K562 (cell line): ENCODE measurements at regions not wholly inside any gene's neighbourhood (a gene's known extent, or its start where the extent isn't known, plus 50 kb on each side); places are given as distances from the start of the nearest gene placed in this dataset.
A peak's percentile ranks its signal among the peaks of the same experiment; 100 is the strongest.

Source experiments
- CHD1 ChIP-seq: fragments of 200-600 bp; sonication (generic); IDR thresholded peaks from one replicate; pipeline ENCODE4 v1.6.1; 2012; ENCODE audit warnings: mild to moderate bottlenecking, moderate library complexity, low read length, inconsistent platforms
- E2F8 ChIP-seq: fragments of 450-650 bp; IDR thresholded peaks from 2 replicates; pipeline ENCODE4 v1.7.1; 2018; ENCODE audit warnings: mild to moderate bottlenecking, low read depth; ENCODE audit not compliant: partially characterized antibody
- JUN ChIP-seq, 2 experiments: sonication (generic) in 1 of 2; formaldehyde crosslinking in 1 of 2; IDR thresholded peaks; 2 replicates each; pipeline versions ENCODE4 v1.6.1 to v1.8.0; 2012 to 2022; ENCODE audit warnings: borderline replicate concordance in 2 of 2, mild to moderate bottlenecking in 2 of 2, improper control_type of control experiment in 1 of 2, low read depth in 1 of 2, low read length in 1 of 2, missing genetic modification reagents in 1 of 2
- JUND ChIP-seq, 2 experiments: IDR thresholded peaks; 2 replicates in 1 of 2; 3 replicates in 1 of 2; pipeline ENCODE4 v1.6.1; 2011; ENCODE audit warnings: borderline replicate concordance in 2 of 2, low read depth in 2 of 2, low read length in 2 of 2, improper control_type of control experiment in 1 of 2, missing biosample characterization in 1 of 2, missing genetic modification characterization in 1 of 2, missing genetic modification reagents in 1 of 2
- LEF1 ChIP-seq: fragments of 450-650 bp; IDR thresholded peaks from 2 replicates; pipeline ENCODE4 v1.6.1; 2016; ENCODE audit warnings: mild to moderate bottlenecking
- MNT ChIP-seq, 2 experiments: fragments of 450-650 bp; conservative IDR thresholded peaks; 2 replicates each; pipeline ENCODE4 v1.6.1; 2017; ENCODE audit warnings: mild to moderate bottlenecking in 2 of 2, moderate library complexity in 2 of 2
- NR2F6 ChIP-seq: fragments of 450-650 bp; formaldehyde crosslinking; IDR thresholded peaks from 2 replicates; pipeline ENCODE4 v1.4.0; 2020; ENCODE audit warnings: mild to moderate bottlenecking
- NUFIP1 ChIP-seq: fragments of 450-650 bp; IDR thresholded peaks from 2 replicates; pipeline ENCODE4 v1.6.1; 2018; ENCODE audit not compliant: partially characterized antibody
- PBX2 ChIP-seq, 2 experiments: IDR thresholded peaks in 1 of 2; conservative IDR thresholded peaks in 1 of 2; 2 replicates each; pipeline ENCODE4 v1.6.1; 2016; ENCODE audit warnings: low read depth in 2 of 2, mild to moderate bottlenecking in 1 of 2, missing compliant biosample characterization in 1 of 2, missing genetic modification characterization in 1 of 2, moderate library complexity in 1 of 2
- PHF20 ChIP-seq: fragments of 450-650 bp; IDR thresholded peaks from 2 replicates; pipeline ENCODE4 v1.6.1; 2018; ENCODE audit not compliant: partially characterized antibody
- POU5F1 ChIP-seq: fragments of 150-350 bp; IDR thresholded peaks from 2 replicates; pipeline ENCODE4 v1.6.1; 2014; ENCODE audit warnings: borderline replicate concordance, low read length, low read depth, mild to moderate bottlenecking; ENCODE audit not compliant: partially characterized antibody
- RBBP5 ChIP-seq: fragments of 200-600 bp; sonication (generic); IDR thresholded peaks from 2 replicates; pipeline ENCODE4 v1.6.1; 2012; ENCODE audit warnings: borderline replicate concordance, mild to moderate bottlenecking, low read length, control low read depth, inconsistent platforms; ENCODE audit not compliant: insufficient read depth, poor library complexity, severe bottlenecking
- TCF7 ChIP-seq: sonication (generic); IDR thresholded peaks from 2 replicates; pipeline ENCODE4 v1.6.1; 2016; ENCODE audit warnings: antibody characterized with exemption, borderline replicate concordance
- ZBED1 ChIP-seq: IDR thresholded peaks from 2 replicates; pipeline ENCODE4 v1.6.1; 2014
- ZNF592 ChIP-seq: fragments of 450-650 bp; IDR thresholded peaks from 2 replicates; pipeline ENCODE4 v1.6.1; 2017; ENCODE audit warnings: antibody characterized with exemption, mild to moderate bottlenecking

GRCh38 chr1:55275941-55276341, 60.8 kb upstream of the USP24 start (continued):
- TF ChIP-seq JUND (IDR thresholded peaks at IDR 0.05; ENCODE audit: borderline replicate concordance, low read depth, low read length) (peak; percentile 70), JUND (tag; IDR thresholded peaks at IDR 0.05; ENCODE audit: borderline replicate concordance, low read depth, low read length) (peak; percentile 24; the same call in 1 of the 3 replicates), ZBED1 (no peak), ZNF592 (no peak), JUN (IDR thresholded peaks at IDR 0.05; ENCODE audit: borderline replicate concordance, low read depth, low read length) (no peak), JUN (CRISPR knock-in tag; IDR thresholded peaks at IDR 0.05; ENCODE audit: borderline replicate concordance) (no peak), RBBP5 (no peak), E2F8 (no peak), LEF1 (no peak), TCF7 (no peak), PBX2 (CRISPR knock-in tag; IDR thresholded peaks at IDR 0.05; ENCODE audit: low read depth) (no peak), PBX2 (tag; conservative IDR thresholded peaks at IDR 0.05; ENCODE audit: low read depth) (0 out of 2 replicates have a peak, but pooled peaks have one; percentile 15), CHD1 (no peak), MNT (conservative IDR thresholded peaks at IDR 0.05) (0 out of 4 replicates have a peak, but pooled peaks of 1 of the 2 experiments have one; percentile 14), NR2F6 (CRISPR knock-in tag) (no peak), POU5F1 (no peak), NUFIP1 (no peak), PHF20 (no peak)
